Naive thymus-derived CD4-positive, alpha-beta T cell (primary cell): ENCODE measurements at regions not wholly inside any gene's neighbourhood (a gene's known extent, or its start where the extent isn't known, plus 50 kb on each side); places are given as distances from the start of the nearest gene placed in this dataset.
"Not testable (repeated sequence)": the region's sequence is repeated elsewhere in the genome, so short reads cannot be mapped to it uniquely, and the experiment has no call there.

Experiments
- ATAC-seq: fragments of 150-1000 bp; cut with Tn5 transposase; 2 replicates; pipeline ENCODE4 v1.10.0; 2021; ENCODE audit warnings: mild to moderate bottlenecking, moderate library complexity
- CTCF ChIA-PET: fragments of 350-600 bp; sonication (Branson Sonifier 250); formaldehyde crosslinking; loops from one replicate; lab custom pipeline; 2021; ENCODE audit warnings: antibody characterized with exemption; lab: Charles Lee
- POLR2A ChIA-PET: fragments of 350-600 bp; sonication (Branson Sonifier 250); formaldehyde crosslinking; loops from one replicate; lab custom pipeline; 2021; ENCODE audit warnings: antibody characterized with exemption, inconsistent platforms; lab: Charles Lee
- DNase-seq, 9 donors: peaks; one replicate each; pipeline versions ENCODE4 v3.0.0 to v3.0.0-alpha.2; 2020 to 2022; ENCODE audit warnings: mixed read lengths in 1 of 9
- H3K27ac ChIP-seq: one replicate; pipeline ENCODE4 v1.7.0; 2013; ENCODE audit warnings: mild to moderate bottlenecking, low read depth, low read length, moderate library complexity
- H3K27me3 ChIP-seq, 2 donors: one replicate each; pipeline ENCODE4 v1.7.0; 2013; ENCODE audit warnings: low read length in 2 of 2, mild to moderate bottlenecking in 2 of 2, moderate library complexity in 2 of 2; ENCODE audit not compliant: control insufficient read depth in 2 of 2, insufficient read depth in 2 of 2
- H3K36me3 ChIP-seq, 3 experiments: 1 replicate in 2 of 3; 2 replicates in 1 of 3; pipeline ENCODE4 v1.7.0; 2013; ENCODE audit warnings: low read length in 3 of 3, mild to moderate bottlenecking in 3 of 3, moderate library complexity in 1 of 3; ENCODE audit not compliant: insufficient read depth in 3 of 3, control insufficient read depth in 2 of 3
- H3K4me1 ChIP-seq, 2 donors: one replicate each; pipeline ENCODE4 v1.7.0; 2013; ENCODE audit warnings: low read length in 2 of 2, mild to moderate bottlenecking in 2 of 2, moderate library complexity in 1 of 2; ENCODE audit not compliant: control insufficient read depth in 2 of 2, insufficient read depth in 2 of 2
- H3K4me3 ChIP-seq: 2 replicates; pipeline ENCODE4 v1.7.0; 2013; ENCODE audit warnings: mild to moderate bottlenecking, low read length
- H3K9me3 ChIP-seq, 3 experiments: 1 replicate in 2 of 3; 2 replicates in 1 of 3; pipeline ENCODE4 v1.7.0; 2013; ENCODE audit warnings: low read length in 3 of 3; ENCODE audit not compliant: control insufficient read depth in 2 of 3
- H3K27ac Mint-ChIP-seq, 9 donors: one replicate each; pipeline ENCODE4 v1.8.0; 2020 to 2022; ENCODE audit warnings: mixed read lengths in 9 of 9, mild to moderate bottlenecking in 8 of 9, moderate library complexity in 5 of 9, inconsistent platforms in 2 of 9
- H3K27me3 Mint-ChIP-seq, 5 donors: one replicate each; pipeline ENCODE4 v1.8.0; 2021 to 2022; ENCODE audit warnings: mixed read lengths in 5 of 5, mild to moderate bottlenecking in 1 of 5
- H3K36me3 Mint-ChIP-seq, 5 donors: one replicate each; pipeline ENCODE4 v1.8.0; 2020 to 2022; ENCODE audit warnings: mixed read lengths in 5 of 5, mild to moderate bottlenecking in 3 of 5, inconsistent platforms in 1 of 5
- H3K4me1 Mint-ChIP-seq, 7 donors: one replicate each; pipeline ENCODE4 v1.8.0; 2020 to 2022; ENCODE audit warnings: mixed read lengths in 7 of 7, mild to moderate bottlenecking in 3 of 7, inconsistent platforms in 1 of 7
- H3K4me3 Mint-ChIP-seq, 10 donors: one replicate each; pipeline ENCODE4 v1.8.0; 2020 to 2022; ENCODE audit warnings: mild to moderate bottlenecking in 10 of 10, mixed read lengths in 10 of 10, moderate library complexity in 6 of 10, inconsistent platforms in 2 of 10
- H3K9me3 Mint-ChIP-seq, 11 donors: one replicate each; pipeline ENCODE4 v1.8.0; 2020 to 2022; ENCODE audit warnings: mixed read lengths in 11 of 11, mild to moderate bottlenecking in 4 of 11, inconsistent platforms in 1 of 11, moderate library complexity in 1 of 11
- intact Hi-C, 2 donors: fragments of 100-400 bp; cut with micrococcal nuclease; formaldehyde crosslinking; loops; one replicate each; pipeline ENCODE4 v1.15.1; 2023

GRCh38 chr6:94144807-94145206, 725.4 kb upstream of the EPHA7 start:
- ChIA-PET CTCF (no interaction called here), POLR2A (no interaction called here)
- Mint-ChIP-seq H3K27ac (no peak overlapping the region), H3K27me3 (no peaks in the 10 kb centered on the region), H3K4me3 (no peak overlapping the region), H3K36me3 (no peaks in the 10 kb centered on the region), H3K9me3 (peaks cover 0 to 9% (median 0%) of the 10 kb centered on the region in 11 donors), H3K4me1 (no peaks in the 10 kb centered on the region)
- H3K27ac ChIP-seq: no peak overlapping the region
- H3K36me3 ChIP-seq: no peaks in the 10 kb centered on the region
- H3K27me3 ChIP-seq: no peaks in the 10 kb centered on the region
- no peaks in the 10 kb centered on the region for H3K9me3 ChIP-seq
- intact Hi-C loops: no loop called here
- ATAC-seq: no peak
- H3K4me3 ChIP-seq: no peak overlapping the region
- no peaks in the 10 kb centered on the region for H3K4me1 ChIP-seq
- no peak for DNase-seq

GRCh38 chr6:94137178-94137577, 717.8 kb upstream of the EPHA7 start:
- H3K36me3 Mint-ChIP-seq, H3K27me3 Mint-ChIP-seq, H3K4me3 Mint-ChIP-seq, H3K9me3 Mint-ChIP-seq, H3K27me3 ChIP-seq, H3K27ac Mint-ChIP-seq, H3K4me1 ChIP-seq, H3K9me3 ChIP-seq, ATAC-seq, POLR2A ChIA-PET, H3K4me1 Mint-ChIP-seq, DNase-seq, CTCF ChIA-PET, H3K36me3 ChIP-seq, H3K4me3 ChIP-seq, intact Hi-C loops, H3K27ac ChIP-seq: not testable (repeated sequence)

GRCh38 chr6:94133106-94133505, 713.7 kb upstream of the EPHA7 start:
- H3K4me3 Mint-ChIP-seq: no peak overlapping the region

GRCh38 chr6:94131271-94131670, 711.9 kb upstream of the EPHA7 start:
- POLR2A ChIA-PET: no interaction called here
- H3K9me3 ChIP-seq: no peaks in the 10 kb centered on the region
- Mint-ChIP-seq H3K27me3 (no peaks in the 10 kb centered on the region), H3K4me1 (no peaks in the 10 kb centered on the region), H3K27ac (no peak overlapping the region), H3K4me3 (no peak overlapping the region), H3K36me3 (no peaks in the 10 kb centered on the region), H3K9me3 (peaks cover 0 to 5% (median 0%) of the 10 kb centered on the region in 11 donors)
- H3K36me3 ChIP-seq: no peaks in the 10 kb centered on the region
- CTCF ChIA-PET: no interaction called here
- no peaks in the 10 kb centered on the region for H3K27me3 ChIP-seq
- intact Hi-C loops: no loop called here
- no peaks in the 10 kb centered on the region for H3K4me1 ChIP-seq
- DNase-seq (no peak), ATAC-seq (no peak)
- H3K27ac ChIP-seq: no peak overlapping the region
- H3K4me3 ChIP-seq: no peak overlapping the region

More at GRCh38 chr6:94133106-94133505, 713.7 kb upstream of the EPHA7 start:
- ATAC-seq (no peak), DNase-seq (no peak)
- Mint-ChIP-seq H3K36me3 (no peaks in the 10 kb centered on the region), H3K27ac (no peak overlapping the region), H3K4me1 (no peaks in the 10 kb centered on the region), H3K9me3 (peaks cover 0 to 9% (median 3%) of the 10 kb centered on the region in 11 donors), H3K27me3 (no peaks in the 10 kb centered on the region)
- intact Hi-C loops: no loop called here
- H3K4me1 ChIP-seq: no peaks in the 10 kb centered on the region
- H3K27me3 ChIP-seq: no peaks in the 10 kb centered on the region
- H3K36me3 ChIP-seq: no peaks in the 10 kb centered on the region
- ChIA-PET POLR2A (no interaction called here), CTCF (no interaction called here)
- H3K4me3 ChIP-seq: no peak overlapping the region
- H3K27ac ChIP-seq: no peak overlapping the region
- H3K9me3 ChIP-seq: no peaks in the 10 kb centered on the region

GRCh38 chr6:94130478-94130877, 711.1 kb upstream of the EPHA7 start:
- ATAC-seq (no peak), DNase-seq (no peak)
- Histone ChIP-seq H3K4me3 (no peak overlapping the region), H3K36me3 (no peaks in the 10 kb centered on the region), H3K27ac (no peak overlapping the region), H3K9me3 (no peaks in the 10 kb centered on the region), H3K4me1 (no peaks in the 10 kb centered on the region), H3K27me3 (no peaks in the 10 kb centered on the region)
- H3K36me3 Mint-ChIP-seq: no peaks in the 10 kb centered on the region
- H3K4me3 Mint-ChIP-seq: no peak overlapping the region
- CTCF ChIA-PET: no interaction called here
- no peak overlapping the region for H3K27ac Mint-ChIP-seq
- POLR2A ChIA-PET: no interaction called here
- no peaks in the 10 kb centered on the region for H3K4me1 Mint-ChIP-seq
- H3K9me3 Mint-ChIP-seq: peaks cover 0 to 5% (median 0%) of the 10 kb centered on the region in 11 donors
- H3K27me3 Mint-ChIP-seq: no peaks in the 10 kb centered on the region
- intact Hi-C loops: no loop called here

- Histone ChIP-seq H3K9me3 (no peaks in the 10 kb centered on the region), H3K36me3 (no peaks in the 10 kb centered on the region), H3K4me3 (no peak overlapping the region), H3K27ac (no peak overlapping the region), H3K27me3 (no peaks in the 10 kb centered on the region), H3K4me1 (no peaks in the 10 kb centered on the region)
- Mint-ChIP-seq H3K27me3 (no peaks in the 10 kb centered on the region), H3K4me3 (no peak overlapping the region), H3K27ac (no peak overlapping the region), H3K4me1 (no peaks in the 10 kb centered on the region), H3K9me3 (peaks cover 0 to 5% (median 0%) of the 10 kb centered on the region in 11 donors), H3K36me3 (no peaks in the 10 kb centered on the region)
- DNase-seq: no peak
- CTCF ChIA-PET: no interaction called here
- intact Hi-C loops: no loop called here
- ATAC-seq: no peak
- POLR2A ChIA-PET: no interaction called here
Observed at GRCh38 chr6:94129926-94130325, 710.6 kb upstream of the EPHA7 start.

GRCh38 chr6:94127716-94128115, 708.4 kb upstream of the EPHA7 start:
- H3K27ac ChIP-seq: no peak overlapping the region
- DNase-seq (no peak), ATAC-seq (no peak)
- no peaks in the 10 kb centered on the region for H3K4me1 ChIP-seq
- peaks cover 0 to 10% (median 0%) of the 10 kb centered on the region in 11 donors for H3K9me3 Mint-ChIP-seq
- no peaks in the 10 kb centered on the region for H3K36me3 Mint-ChIP-seq
- H3K4me1 Mint-ChIP-seq: no peaks in the 10 kb centered on the region
- H3K4me3 Mint-ChIP-seq: no peak overlapping the region
- H3K27me3 Mint-ChIP-seq: no peaks in the 10 kb centered on the region
- H3K4me3 ChIP-seq: no peak overlapping the region
- CTCF ChIA-PET: no interaction called here
- no peak overlapping the region for H3K27ac Mint-ChIP-seq
- POLR2A ChIA-PET: no interaction called here
- H3K27me3 ChIP-seq: no peaks in the 10 kb centered on the region
- H3K9me3 ChIP-seq: no peaks in the 10 kb centered on the region
- H3K36me3 ChIP-seq: no peaks in the 10 kb centered on the region
- intact Hi-C loops: no loop called here
